ENCODE measurements at regions not wholly inside any gene's neighbourhood (a gene's known extent, or its start where the extent isn't known, plus 50 kb on each side); places are given as distances from the start of the nearest gene placed in this dataset.

DNA sequence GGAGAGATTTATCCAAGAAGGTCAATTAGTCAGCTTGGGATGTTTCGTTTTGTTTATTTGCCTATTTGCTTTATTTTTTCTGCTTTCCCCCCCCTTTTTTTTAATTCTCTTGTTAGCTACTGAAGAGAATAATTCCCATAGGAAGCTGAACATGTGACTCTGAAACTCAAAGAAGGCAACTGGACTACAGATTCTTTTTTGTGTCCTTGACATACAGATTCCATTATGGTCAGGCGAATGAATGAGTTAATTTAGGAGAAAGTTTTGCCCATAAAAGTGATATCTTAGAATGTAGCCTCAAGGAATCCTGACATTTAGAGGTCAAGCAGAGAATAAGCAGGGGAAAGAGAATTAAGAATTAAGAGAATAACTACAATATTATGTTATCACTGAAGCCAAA lies 514.2 kb upstream of the LINC00305 start:
- H3K4me2 ChIP-seq: no peak overlapping the region
- TF ChIP-seq, protein P1, sequence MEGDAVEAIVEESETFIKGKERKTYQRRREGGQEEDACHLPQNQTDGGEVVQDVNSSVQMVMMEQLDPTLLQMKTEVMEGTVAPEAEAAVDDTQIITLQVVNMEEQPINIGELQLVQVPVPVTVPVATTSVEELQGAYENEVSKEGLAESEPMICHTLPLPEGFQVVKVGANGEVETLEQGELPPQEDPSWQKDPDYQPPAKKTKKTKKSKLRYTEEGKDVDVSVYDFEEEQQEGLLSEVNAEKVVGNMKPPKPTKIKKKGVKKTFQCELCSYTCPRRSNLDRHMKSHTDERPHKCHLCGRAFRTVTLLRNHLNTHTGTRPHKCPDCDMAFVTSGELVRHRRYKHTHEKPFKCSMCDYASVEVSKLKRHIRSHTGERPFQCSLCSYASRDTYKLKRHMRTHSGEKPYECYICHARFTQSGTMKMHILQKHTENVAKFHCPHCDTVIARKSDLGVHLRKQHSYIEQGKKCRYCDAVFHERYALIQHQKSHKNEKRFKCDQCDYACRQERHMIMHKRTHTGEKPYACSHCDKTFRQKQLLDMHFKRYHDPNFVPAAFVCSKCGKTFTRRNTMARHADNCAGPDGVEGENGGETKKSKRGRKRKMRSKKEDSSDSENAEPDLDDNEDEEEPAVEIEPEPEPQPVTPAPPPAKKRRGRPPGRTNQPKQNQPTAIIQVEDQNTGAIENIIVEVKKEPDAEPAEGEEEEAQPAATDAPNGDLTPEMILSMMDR (conservative IDR thresholded peaks at IDR 0.05; ENCODE audit: low read depth, low read length): no peak
- H3K36me3 ChIP-seq (ENCODE audit: insufficient read depth): no peaks in the 10 kb centered on the region
- H3K4me3 ChIP-seq (IDR thresholded peaks at IDR 0.05; ENCODE audit: insufficient read depth, low read depth, low read length): no peak overlapping the region
- H4K20me1 ChIP-seq (ENCODE audit: insufficient read depth): no peaks in the 10 kb centered on the region
- H2AFZ ChIP-seq (ENCODE audit: low read depth): no peak overlapping the region
- H3K9ac ChIP-seq: no peak overlapping the region
- no peaks in the 10 kb centered on the region for H3K27me3 ChIP-seq (ENCODE audit: insufficient read depth, low read depth)
- H3K4me1 ChIP-seq (ENCODE audit: low read depth, poor library complexity, severe bottlenecking): no peaks in the 10 kb centered on the region
- H3K27ac ChIP-seq: no peak overlapping the region
- no peaks in the 10 kb centered on the region for H3K79me2 ChIP-seq (ENCODE audit: insufficient read depth, low read depth)

DNA sequence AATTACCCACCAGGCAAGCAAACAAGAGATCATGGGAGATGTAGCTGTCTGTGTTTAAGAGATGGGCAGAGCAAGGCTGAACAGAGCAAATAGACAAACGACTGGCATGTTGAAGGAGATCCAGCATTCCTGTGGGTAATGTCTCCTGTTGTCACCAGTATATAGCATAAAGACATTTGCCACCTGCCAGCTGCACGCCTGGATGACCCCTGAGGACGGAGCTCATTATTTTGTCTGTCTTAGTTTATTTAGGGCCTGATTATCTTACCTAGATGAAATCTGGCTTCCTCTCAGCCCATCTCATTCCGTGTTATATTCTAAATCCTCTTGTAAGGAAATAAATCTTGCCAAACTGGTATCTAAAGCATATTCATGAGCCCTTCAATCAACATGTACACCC lies 510.3 kb upstream of the LINC00305 start:
- TF ChIP-seq, protein P1 (conservative IDR thresholded peaks at IDR 0.05; ENCODE audit: low read depth, low read length): no peak
- Histone ChIP-seq H3K27ac (no peak overlapping the region), H3K36me3 (ENCODE audit: insufficient read depth) (no peaks in the 10 kb centered on the region), H3K9ac (no peak overlapping the region), H3K27me3 (ENCODE audit: insufficient read depth, low read depth) (no peaks in the 10 kb centered on the region), H2AFZ (ENCODE audit: low read depth) (no peak overlapping the region), H3K79me2 (ENCODE audit: insufficient read depth, low read depth) (no peaks in the 10 kb centered on the region), H3K4me2 (no peak overlapping the region), H4K20me1 (ENCODE audit: insufficient read depth) (no peaks in the 10 kb centered on the region), H3K4me1 (ENCODE audit: low read depth, poor library complexity, severe bottlenecking) (no peaks in the 10 kb centered on the region), H3K4me3 (IDR thresholded peaks at IDR 0.05; ENCODE audit: insufficient read depth, low read depth, low read length) (no peak overlapping the region)

DNA sequence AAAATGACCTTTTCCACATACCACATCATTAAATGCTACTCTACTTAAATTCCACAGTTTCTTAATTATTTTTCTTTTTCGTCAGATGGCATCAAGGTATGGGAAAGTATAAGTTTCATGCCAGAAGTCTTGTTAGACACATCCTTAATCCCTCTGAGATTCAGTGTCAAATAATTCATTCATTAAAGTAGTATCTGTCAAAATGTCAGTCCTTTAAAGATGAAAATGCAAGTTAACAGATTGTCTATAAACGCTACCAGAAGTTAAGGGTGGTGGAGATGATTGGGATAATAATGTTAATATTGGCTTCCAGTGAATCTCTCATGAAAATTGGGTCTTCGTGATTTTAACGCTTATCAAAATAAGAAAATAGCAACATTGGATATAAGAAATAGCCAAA lies 504.2 kb upstream of the LINC00305 start:
- Histone ChIP-seq H3K27me3 (ENCODE audit: insufficient read depth, low read depth) (no peaks in the 10 kb centered on the region), H3K9ac (no peak overlapping the region), H2AFZ (ENCODE audit: low read depth) (no peak overlapping the region), H3K79me2 (ENCODE audit: insufficient read depth, low read depth) (no peaks in the 10 kb centered on the region), H3K4me2 (no peak overlapping the region), H3K4me1 (ENCODE audit: low read depth, poor library complexity, severe bottlenecking) (no peaks in the 10 kb centered on the region), H3K4me3 (IDR thresholded peaks at IDR 0.05; ENCODE audit: insufficient read depth, low read depth, low read length) (no peak overlapping the region), H3K27ac (no peak overlapping the region), H4K20me1 (ENCODE audit: insufficient read depth) (no peaks in the 10 kb centered on the region), H3K36me3 (ENCODE audit: insufficient read depth) (no peaks in the 10 kb centered on the region)
- TF ChIP-seq, protein P1 (conservative IDR thresholded peaks at IDR 0.05; ENCODE audit: low read depth, low read length): no peak

DNA sequence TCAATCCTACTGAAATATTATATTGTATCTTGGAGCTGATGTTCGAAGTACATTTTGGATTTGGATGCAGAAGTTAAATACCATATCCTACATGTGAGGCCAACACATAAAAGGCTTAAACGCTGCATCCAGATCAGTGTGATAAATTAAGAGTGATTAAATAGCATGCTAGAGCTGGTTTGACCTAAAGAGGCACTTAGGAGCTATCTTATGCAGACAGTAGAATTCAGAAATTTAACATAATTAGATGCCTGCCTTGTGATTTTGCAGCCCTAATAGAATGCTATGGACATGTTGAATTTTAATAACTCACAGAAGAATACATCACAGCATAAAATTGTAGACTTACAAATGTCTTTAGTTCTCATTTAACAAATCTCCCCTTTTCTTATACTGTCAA lies 501.2 kb upstream of the LINC00305 start:
- H3K4me3 ChIP-seq (IDR thresholded peaks at IDR 0.05; ENCODE audit: insufficient read depth, low read depth, low read length): no peak overlapping the region
- TF ChIP-seq, protein P1 (conservative IDR thresholded peaks at IDR 0.05; ENCODE audit: low read depth, low read length): no peak
- no peak overlapping the region for H3K9ac ChIP-seq
- no peak overlapping the region for H3K4me2 ChIP-seq
- H3K4me1 ChIP-seq (ENCODE audit: low read depth, poor library complexity, severe bottlenecking): no peaks in the 10 kb centered on the region
- H2AFZ ChIP-seq (ENCODE audit: low read depth): no peak overlapping the region
- no peaks in the 10 kb centered on the region for H3K36me3 ChIP-seq (ENCODE audit: insufficient read depth)
- H3K27me3 ChIP-seq (ENCODE audit: insufficient read depth, low read depth): no peaks in the 10 kb centered on the region
- no peak overlapping the region for H3K27ac ChIP-seq
- no peaks in the 10 kb centered on the region for H4K20me1 ChIP-seq (ENCODE audit: insufficient read depth)
- no peaks in the 10 kb centered on the region for H3K79me2 ChIP-seq (ENCODE audit: insufficient read depth, low read depth)

DNA sequence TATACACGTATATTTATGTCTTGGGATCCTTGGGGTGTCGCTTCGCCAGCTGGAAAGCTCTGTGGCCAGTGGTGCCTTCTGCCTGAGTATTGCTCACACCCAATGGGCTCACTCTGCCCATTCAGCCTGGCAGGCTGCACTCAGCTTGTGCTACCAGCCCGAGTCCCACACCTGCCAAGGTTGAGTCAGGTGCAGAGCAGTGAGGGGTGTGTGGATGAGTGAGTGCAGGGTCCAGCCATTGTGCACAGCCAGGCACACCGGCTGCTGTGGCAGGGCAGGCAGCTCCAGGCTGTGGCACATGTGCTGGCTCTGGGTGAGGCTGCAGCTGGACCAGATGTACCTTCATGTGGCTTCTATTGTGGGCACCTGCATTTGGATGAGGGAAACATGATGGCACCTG lies 496.9 kb upstream of the LINC00305 start:
- Histone ChIP-seq H3K4me1 (ENCODE audit: low read depth, poor library complexity, severe bottlenecking) (no peaks in the 10 kb centered on the region), H3K27ac (no peak overlapping the region), H2AFZ (ENCODE audit: low read depth) (no peak overlapping the region), H3K79me2 (ENCODE audit: insufficient read depth, low read depth) (no peaks in the 10 kb centered on the region), H3K9ac (no peak overlapping the region), H3K4me3 (IDR thresholded peaks at IDR 0.05; ENCODE audit: insufficient read depth, low read depth, low read length) (no peak overlapping the region), H3K4me2 (no peak overlapping the region), H3K36me3 (ENCODE audit: insufficient read depth) (no peaks in the 10 kb centered on the region), H3K27me3 (ENCODE audit: insufficient read depth, low read depth) (no peaks in the 10 kb centered on the region), H4K20me1 (ENCODE audit: insufficient read depth) (no peaks in the 10 kb centered on the region)
- TF ChIP-seq, protein P1 (conservative IDR thresholded peaks at IDR 0.05; ENCODE audit: low read depth, low read length): no peak

All from KMS-11 (cell line).